H9 (cell line): ENCODE measurements at regions not wholly inside any gene's neighbourhood (a gene's known extent, or its start where the extent isn't known, plus 50 kb on each side); places are given as distances from the start of the nearest gene placed in this dataset.

Experiments used
- DNase-seq: peaks from one replicate; pipeline ENCODE4 v3.0.0-alpha.2; 2017
- H2AFZ ChIP-seq: one replicate; pipeline ENCODE4 v1.6.1; 2013; ENCODE audit warnings: mild to moderate bottlenecking, low read length, control low read depth, moderate library complexity
- H2AK5ac ChIP-seq: 2 replicates; pipeline ENCODE4 v1.6.1; 2013; ENCODE audit warnings: low read length, control low read depth, mixed read lengths; ENCODE audit not compliant: insufficient read length
- H2BK120ac ChIP-seq: one replicate; pipeline ENCODE4 v1.6.1; 2013; ENCODE audit warnings: low read depth, mild to moderate bottlenecking, low read length, control low read depth, inconsistent platforms; ENCODE audit not compliant: poor library complexity, severe bottlenecking
- H2BK12ac ChIP-seq: 2 replicates; pipeline ENCODE4 v1.6.1; 2013; ENCODE audit warnings: low read length, control low read depth, mixed read lengths, low read depth; ENCODE audit not compliant: insufficient read length
- H2BK15ac ChIP-seq: 2 replicates; pipeline ENCODE4 v1.6.1; 2013; ENCODE audit warnings: low read depth, low read length, control low read depth
- H2BK20ac ChIP-seq: one replicate; pipeline ENCODE4 v1.6.1; 2013; ENCODE audit warnings: low read depth, mild to moderate bottlenecking, low read length, control low read depth, inconsistent platforms; ENCODE audit not compliant: poor library complexity, severe bottlenecking
- H2BK5ac ChIP-seq: 2 replicates; pipeline ENCODE4 v1.6.1; 2013; ENCODE audit warnings: low read length, control low read depth, mixed read lengths; ENCODE audit not compliant: insufficient read length
- H3K14ac ChIP-seq: 2 replicates; pipeline ENCODE4 v1.6.1; 2013; ENCODE audit warnings: low read length, control low read depth; ENCODE audit not compliant: insufficient read depth
- H3K18ac ChIP-seq: 2 replicates; pipeline ENCODE4 v1.6.1; 2013; ENCODE audit warnings: low read depth, mild to moderate bottlenecking, mixed read lengths, low read length, control low read depth; ENCODE audit not compliant: insufficient read length
- H3K23ac ChIP-seq: 2 replicates; pipeline ENCODE4 v1.6.1; 2013; ENCODE audit warnings: low read length, control low read depth, mixed read lengths, low read depth; ENCODE audit not compliant: insufficient read length
- H3K23me2 ChIP-seq: 2 replicates; pipeline ENCODE4 v1.6.1; 2013; ENCODE audit warnings: low read depth, mild to moderate bottlenecking, mixed read lengths, low read length, control low read depth; ENCODE audit not compliant: insufficient read length, poor library complexity, severe bottlenecking
- H3K27ac ChIP-seq: 2 replicates; pipeline ENCODE4 v1.5.1; 2013; ENCODE audit warnings: low read length, control low read depth, mixed read lengths, low read depth; ENCODE audit not compliant: insufficient read length
- H3K27me3 ChIP-seq: 2 replicates; pipeline ENCODE4 v1.6.1; 2013; ENCODE audit warnings: low read length, control low read depth, inconsistent platforms; ENCODE audit not compliant: insufficient read depth
- H3K4ac ChIP-seq: 2 replicates; pipeline ENCODE4 v1.6.1; 2013; ENCODE audit warnings: low read depth, mild to moderate bottlenecking, control low read depth, inconsistent platforms, low read length, moderate library complexity
- H3K4me1 ChIP-seq: 2 replicates; pipeline ENCODE4 v1.6.1; 2013; ENCODE audit warnings: low read length, control low read depth, inconsistent platforms; ENCODE audit not compliant: insufficient read depth
- H3K4me2 ChIP-seq: 2 replicates; pipeline ENCODE4 v1.6.1; 2013; ENCODE audit warnings: low read length, control low read depth, mixed read lengths; ENCODE audit not compliant: insufficient read length, insufficient read depth
- H3K56ac ChIP-seq: 2 replicates; pipeline ENCODE4 v1.6.1; 2013; ENCODE audit warnings: low read depth, mild to moderate bottlenecking, mixed read lengths, low read length, control low read depth; ENCODE audit not compliant: insufficient read length
- H3K79me1 ChIP-seq: 2 replicates; pipeline ENCODE4 v1.6.1; 2013; ENCODE audit warnings: low read depth, mild to moderate bottlenecking, moderate library complexity, low read length, control low read depth, inconsistent platforms; ENCODE audit not compliant: insufficient read depth, poor library complexity, severe bottlenecking
- H3K79me2 ChIP-seq: 2 replicates; pipeline ENCODE4 v1.6.1; 2013; ENCODE audit warnings: low read length, control low read depth, inconsistent platforms; ENCODE audit not compliant: insufficient read depth
- H3K9ac ChIP-seq: 2 replicates; pipeline ENCODE4 v1.6.1; 2013; ENCODE audit warnings: low read length, control low read depth, mixed read lengths; ENCODE audit not compliant: insufficient read length; ENCODE audit errors: extremely low read depth
- H3K9me3 ChIP-seq: one replicate; pipeline ENCODE4 v1.6.1; 2013; ENCODE audit warnings: low read depth, low read length, inconsistent platforms; ENCODE audit not compliant: control insufficient read depth
- H3T11ph ChIP-seq: one replicate; pipeline ENCODE4 v1.6.1; 2013; ENCODE audit warnings: mild to moderate bottlenecking, low read length, control low read depth, inconsistent platforms
- H4K20me1 ChIP-seq: one replicate; pipeline ENCODE4 v1.6.1; 2013; ENCODE audit not compliant: control insufficient read depth, insufficient read length, insufficient read depth
- H4K5ac ChIP-seq: 2 replicates; pipeline ENCODE4 v1.6.1; 2013; ENCODE audit warnings: low read depth, mild to moderate bottlenecking, mixed read lengths, low read length, control low read depth; ENCODE audit not compliant: insufficient read length
- H4K8ac ChIP-seq: replicated peaks from 2 replicates; pipeline ENCODE4 v1.6.1; 2013; ENCODE audit warnings: low read length, control low read depth, mixed read lengths, low read depth; ENCODE audit not compliant: insufficient read length
- H4K91ac ChIP-seq: 2 replicates; pipeline ENCODE4 v1.6.1; 2013; ENCODE audit warnings: low read depth, mild to moderate bottlenecking, moderate library complexity, mixed read lengths, low read length, control low read depth; ENCODE audit not compliant: insufficient read length
- H3K27ac Mint-ChIP-seq, 3 experiments: 2 replicates in 2 of 3; 3 replicates in 1 of 3; pipeline ENCODE4 v1.8.0; 2020 to 2021; ENCODE audit warnings: mixed read lengths in 3 of 3, mild to moderate bottlenecking in 1 of 3, moderate library complexity in 1 of 3
- H3K27me3 Mint-ChIP-seq: 2 replicates; pipeline ENCODE4 v1.8.0; 2021; ENCODE audit warnings: low read depth, mild to moderate bottlenecking, moderate library complexity, mixed read lengths
- H3K36me3 Mint-ChIP-seq, 3 experiments: 2 replicates in 2 of 3; 3 replicates in 1 of 3; pipeline ENCODE4 v1.8.0; 2020 to 2021; ENCODE audit warnings: low read depth in 3 of 3, mixed read lengths in 3 of 3; ENCODE audit not compliant: insufficient read depth in 1 of 3
- H3K4me1 Mint-ChIP-seq, 2 experiments: 2 replicates each; pipeline ENCODE4 v1.8.0; 2020; ENCODE audit warnings: mixed read lengths in 2 of 2
- H3K4me3 Mint-ChIP-seq, 2 experiments: 2 replicates in 1 of 2; 3 replicates in 1 of 2; pipeline ENCODE4 v1.8.0; 2020 to 2021; ENCODE audit warnings: mild to moderate bottlenecking in 2 of 2, mixed read lengths in 2 of 2, moderate library complexity in 1 of 2
- H3K9me3 Mint-ChIP-seq, 2 experiments: 2 replicates in 1 of 2; 3 replicates in 1 of 2; pipeline ENCODE4 v1.8.0; 2020; ENCODE audit warnings: mild to moderate bottlenecking in 2 of 2, mixed read lengths in 2 of 2, moderate library complexity in 1 of 2
- CTCF ChIP-seq: fragments of 200-600 bp; sonication (generic); conservative IDR thresholded peaks from 3 replicates; pipeline ENCODE4 v1.8.0; 2021; ENCODE audit warnings: antibody characterized with exemption, mild to moderate bottlenecking
- WGBS: extraction: QIAGEN DNeasy Blood & Tissue Kit; methylation state at CpG from one replicate; pipeline ENCODE4 v1.1.7; 2013; ENCODE audit warnings: missing lambda C conversion rate, low lambda C conversion rate, mixed read lengths; ENCODE audit not compliant: insufficient read length; ENCODE audit errors: extremely low coverage; 5-methylcytosine and 5-hydroxymethylcytosine counted together

- no peak overlapping the region for H3K4me3 Mint-ChIP-seq
- H4K91ac ChIP-seq = no peak overlapping the region
- no peak overlapping the region for H3T11ph ChIP-seq
- no peaks in the 10 kb centered on the region for H3K9me3 ChIP-seq
- H2BK5ac ChIP-seq = no peak overlapping the region
- no peak overlapping the region for H2BK15ac ChIP-seq
- DNase-seq = no peak
- no peak overlapping the region for H2AFZ ChIP-seq
- H3K23me2 ChIP-seq = no peaks in the 10 kb centered on the region
- no peaks in the 10 kb centered on the region for H3K4me1 ChIP-seq
- no peaks in the 10 kb centered on the region for H3K79me1 ChIP-seq
- H2BK120ac ChIP-seq = no peak overlapping the region
- no peak overlapping the region for H3K9ac ChIP-seq
- H2AK5ac ChIP-seq = no peak overlapping the region
- H3K4me2 ChIP-seq = no peak overlapping the region
- no peaks in the 10 kb centered on the region for H3K27me3 ChIP-seq
- H3K27ac ChIP-seq = no peak overlapping the region
- no peak overlapping the region for H2BK20ac ChIP-seq
- H2BK12ac ChIP-seq = no peak overlapping the region
- no peaks in the 10 kb centered on the region for H3K36me3 Mint-ChIP-seq
- peaks cover 13 to 33% of the 10 kb centered on the region in 2 experiments for H3K4me1 Mint-ChIP-seq
- H3K23ac ChIP-seq = no peak overlapping the region
- no peak overlapping the region for H3K56ac ChIP-seq
- H3K27ac Mint-ChIP-seq = no peak overlapping the region
- no peak overlapping the region for H4K5ac ChIP-seq
- H3K18ac ChIP-seq = no peak overlapping the region
- no CpG with 5 or more reads among the region's 11 CpGs for WGBS
- TF ChIP-seq CTCF = no peak
- H3K9me3 Mint-ChIP-seq = no peaks in the 10 kb centered on the region
- H3K4ac ChIP-seq = no peak overlapping the region
- no peaks in the 10 kb centered on the region for H3K79me2 ChIP-seq
- H4K20me1 ChIP-seq = no peaks in the 10 kb centered on the region
- no peak overlapping the region for H4K8ac ChIP-seq
- no peak overlapping the region for H3K14ac ChIP-seq
- peaks cover 4% of the 10 kb centered on the region; the same call in 1 of the 2 replicates for H3K27me3 Mint-ChIP-seq
Measured at GRCh38 chr15:69941706-69942495, 155.8 kb downstream of the TLE3 start.
